ENCODE measurements at regions not wholly inside any gene's neighbourhood (a gene's known extent, or its start where the extent isn't known, plus 50 kb on each side); places are given as distances from the start of the nearest gene placed in this dataset.

DNA sequence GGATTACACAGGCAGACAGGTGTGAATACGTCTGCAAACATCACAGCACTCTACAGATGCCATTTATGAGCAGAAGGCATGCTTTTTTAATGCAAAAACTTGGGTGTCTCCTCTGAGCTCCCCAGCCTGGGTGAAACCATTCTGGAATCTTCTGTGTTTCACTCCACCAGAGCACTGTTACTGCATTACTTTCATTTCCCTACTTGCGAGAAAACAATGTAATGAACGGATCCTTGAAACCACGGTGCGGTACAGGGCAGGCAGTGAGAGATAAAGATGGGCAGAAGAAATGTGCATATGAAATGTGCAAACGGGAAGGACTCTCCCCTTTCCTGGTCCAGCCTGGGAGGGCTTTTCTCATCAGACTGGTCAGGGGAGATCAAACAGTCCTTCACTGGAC, 584.3 kb upstream of the KLF4 start:
- TF ChIP-seq, protein P1, sequence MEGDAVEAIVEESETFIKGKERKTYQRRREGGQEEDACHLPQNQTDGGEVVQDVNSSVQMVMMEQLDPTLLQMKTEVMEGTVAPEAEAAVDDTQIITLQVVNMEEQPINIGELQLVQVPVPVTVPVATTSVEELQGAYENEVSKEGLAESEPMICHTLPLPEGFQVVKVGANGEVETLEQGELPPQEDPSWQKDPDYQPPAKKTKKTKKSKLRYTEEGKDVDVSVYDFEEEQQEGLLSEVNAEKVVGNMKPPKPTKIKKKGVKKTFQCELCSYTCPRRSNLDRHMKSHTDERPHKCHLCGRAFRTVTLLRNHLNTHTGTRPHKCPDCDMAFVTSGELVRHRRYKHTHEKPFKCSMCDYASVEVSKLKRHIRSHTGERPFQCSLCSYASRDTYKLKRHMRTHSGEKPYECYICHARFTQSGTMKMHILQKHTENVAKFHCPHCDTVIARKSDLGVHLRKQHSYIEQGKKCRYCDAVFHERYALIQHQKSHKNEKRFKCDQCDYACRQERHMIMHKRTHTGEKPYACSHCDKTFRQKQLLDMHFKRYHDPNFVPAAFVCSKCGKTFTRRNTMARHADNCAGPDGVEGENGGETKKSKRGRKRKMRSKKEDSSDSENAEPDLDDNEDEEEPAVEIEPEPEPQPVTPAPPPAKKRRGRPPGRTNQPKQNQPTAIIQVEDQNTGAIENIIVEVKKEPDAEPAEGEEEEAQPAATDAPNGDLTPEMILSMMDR (IDR thresholded peaks at IDR 0.05; ENCODE audit: insufficient read depth, low read depth, low read length), result no peak
- no peak for TF ChIP-seq EZH2 (IDR thresholded peaks at IDR 0.05; ENCODE audit: insufficient read depth, low read length)

All from astrocyte (in vitro differentiated cells and primary cell).